Neuronal stem cell (in vitro differentiated cells): ENCODE measurements at regions not wholly inside any gene's neighbourhood (a gene's known extent, or its start where the extent isn't known, plus 50 kb on each side); places are given as distances from the start of the nearest gene placed in this dataset.

ENCODE experiments used
- DNase-seq: peaks from one replicate; pipeline ENCODE4 v3.0.0-alpha.2; 2013; ENCODE audit warnings: low spot score
- H2AFZ ChIP-seq: one replicate; pipeline ENCODE4 v1.6.1; 2013; ENCODE audit warnings: mild to moderate bottlenecking, low read length, inconsistent platforms
- H2AK5ac ChIP-seq: 2 replicates; pipeline ENCODE4 v1.6.1; 2013; ENCODE audit warnings: low read depth, mild to moderate bottlenecking, inconsistent platforms, low read length, moderate library complexity, mixed read lengths
- H2BK120ac ChIP-seq: 2 replicates; pipeline ENCODE4 v1.6.1; 2013; ENCODE audit warnings: low read depth, mild to moderate bottlenecking, inconsistent platforms, low read length, moderate library complexity, mixed read lengths
- H2BK12ac ChIP-seq: one replicate; pipeline ENCODE4 v1.6.1; 2013; ENCODE audit warnings: low read length, inconsistent platforms
- H2BK15ac ChIP-seq: 2 replicates; pipeline ENCODE4 v1.6.1; 2013; ENCODE audit warnings: mild to moderate bottlenecking, low read length, inconsistent platforms, mixed read lengths
- H2BK5ac ChIP-seq: one replicate; pipeline ENCODE4 v1.6.1; 2013; ENCODE audit warnings: inconsistent platforms, mild to moderate bottlenecking, low read length, moderate library complexity
- H3K14ac ChIP-seq: one replicate; pipeline ENCODE4 v1.6.1; 2013; ENCODE audit warnings: low read length, inconsistent platforms
- H3K18ac ChIP-seq: 2 replicates; pipeline ENCODE4 v1.6.1; 2013; ENCODE audit warnings: low read length, inconsistent platforms
- H3K23ac ChIP-seq: 2 replicates; pipeline ENCODE4 v1.6.1; 2013; ENCODE audit warnings: low read depth, mild to moderate bottlenecking, mixed read lengths, low read length, inconsistent platforms; ENCODE audit not compliant: poor library complexity
- H3K27ac ChIP-seq: replicated peaks from 3 replicates; pipeline ENCODE4 v1.5.1; 2013; ENCODE audit warnings: low read length, inconsistent platforms
- H3K27me3 ChIP-seq, 3 experiments: 2 replicates each; pipeline ENCODE4 v1.6.1; 2013; ENCODE audit warnings: low read length in 3 of 3, mild to moderate bottlenecking in 2 of 3, inconsistent platforms in 1 of 3, low read depth in 1 of 3, mixed read lengths in 1 of 3, moderate library complexity in 1 of 3; ENCODE audit not compliant: control insufficient read depth in 3 of 3, insufficient read depth in 3 of 3
- H3K36me3 ChIP-seq, 2 donors: replicated peaks in 1 of 2; 2 replicates each; pipeline ENCODE4 v1.6.1; 2013; ENCODE audit warnings: low read length in 2 of 2; ENCODE audit not compliant: control insufficient read depth in 2 of 2, insufficient read depth in 2 of 2
- H3K4ac ChIP-seq: 2 replicates; pipeline ENCODE4 v1.6.1; 2013; ENCODE audit warnings: inconsistent platforms, mild to moderate bottlenecking, low read length, moderate library complexity
- H3K4me1 ChIP-seq, 2 donors: 1 replicate in 1 of 2; 2 replicates in 1 of 2; pipeline ENCODE4 v1.6.1; 2013; ENCODE audit warnings: low read length in 2 of 2, low read depth in 1 of 2; ENCODE audit not compliant: control insufficient read depth in 2 of 2, insufficient read depth in 1 of 2
- H3K4me2 ChIP-seq: one replicate; pipeline ENCODE4 v1.6.1; 2013; ENCODE audit warnings: mild to moderate bottlenecking, low read length, inconsistent platforms; ENCODE audit not compliant: insufficient read depth, poor library complexity, severe bottlenecking
- H3K4me3 ChIP-seq, 2 donors: 2 replicates each; pipeline ENCODE4 v1.5.1; 2013; ENCODE audit warnings: low read length in 2 of 2, mild to moderate bottlenecking in 2 of 2, inconsistent platforms in 1 of 2, moderate library complexity in 1 of 2
- H3K79me1 ChIP-seq: one replicate; pipeline ENCODE4 v1.6.1; 2013; ENCODE audit warnings: low read depth, mild to moderate bottlenecking, inconsistent platforms, low read length, moderate library complexity
- H3K9ac ChIP-seq: one replicate; pipeline ENCODE4 v1.6.1; 2013; ENCODE audit warnings: mild to moderate bottlenecking, low read depth, low read length, inconsistent platforms; ENCODE audit not compliant: poor library complexity
- H3K9me3 ChIP-seq, 2 donors: replicated peaks in 1 of 2; 2 replicates each; pipeline versions ENCODE3 to v1.6.1; 2013; ENCODE audit warnings: low read length in 2 of 2, mild to moderate bottlenecking in 2 of 2, inconsistent platforms in 1 of 2, low read depth in 1 of 2, mixed read lengths in 1 of 2, moderate library complexity in 1 of 2; ENCODE audit not compliant: control insufficient read depth in 2 of 2, insufficient read depth in 1 of 2
- H4K8ac ChIP-seq: one replicate; pipeline ENCODE4 v1.6.1; 2013; ENCODE audit warnings: low read depth, mild to moderate bottlenecking, inconsistent platforms, low read length, moderate library complexity
- H4K91ac ChIP-seq: one replicate; pipeline ENCODE4 v1.6.1; 2013; ENCODE audit warnings: low read length, low read depth, mild to moderate bottlenecking, inconsistent platforms; ENCODE audit not compliant: poor library complexity
- WGBS, 2 donors: extraction: QIAGEN DNeasy Blood & Tissue Kit; methylation state at CpG; one replicate each; pipeline ENCODE4 v1.1.7; 2013; ENCODE audit warnings: missing lambda C conversion rate in 2 of 2, mixed read lengths in 1 of 2; ENCODE audit not compliant: insufficient read length in 2 of 2, insufficient replicate concordance in 1 of 2; ENCODE audit errors: extremely low coverage in 2 of 2; 5-methylcytosine and 5-hydroxymethylcytosine counted together

DNA sequence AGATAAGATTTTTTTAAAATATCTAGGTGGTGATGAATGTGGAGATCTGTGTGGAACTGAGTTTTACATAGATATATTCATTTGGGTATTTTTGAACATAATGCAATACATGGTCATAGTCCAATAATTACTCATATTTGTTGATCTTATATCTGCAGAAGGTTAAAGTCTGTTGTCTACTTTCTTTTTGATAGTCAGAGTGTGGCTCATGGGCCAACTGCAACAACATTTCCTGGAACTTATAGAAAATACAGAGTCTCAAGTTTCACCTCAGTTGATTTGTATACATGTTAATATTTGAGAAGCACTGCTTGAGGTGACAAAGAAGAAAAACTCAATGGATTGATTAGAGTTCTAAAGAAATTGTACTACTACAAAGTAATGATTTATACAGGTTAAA, 408.4 kb downstream of the ARAP2 start:
- Histone ChIP-seq H2BK5ac (no peak overlapping the region), H3K9me3 (no peaks in the 10 kb centered on the region), H3K27me3 (no peaks in the 10 kb centered on the region), H2BK15ac (no peak overlapping the region), H3K4me3 (no peak overlapping the region), H2BK12ac (no peak overlapping the region), H4K91ac (no peak overlapping the region), H3K23ac (no peak overlapping the region), H2AK5ac (no peak overlapping the region), H3K4ac (no peak overlapping the region), H3K4me2 (no peak overlapping the region), H3K18ac (no peak overlapping the region), H3K14ac (no peak overlapping the region), H3K4me1 (no peaks in the 10 kb centered on the region), H4K8ac (no peak overlapping the region), H2AFZ (no peak overlapping the region), H3K79me1 (no peaks in the 10 kb centered on the region), H2BK120ac (no peak overlapping the region), H3K36me3 (no peaks in the 10 kb centered on the region), H3K27ac (no peak overlapping the region), H3K9ac (no peak overlapping the region)
- DNase-seq: no peak

DNA sequence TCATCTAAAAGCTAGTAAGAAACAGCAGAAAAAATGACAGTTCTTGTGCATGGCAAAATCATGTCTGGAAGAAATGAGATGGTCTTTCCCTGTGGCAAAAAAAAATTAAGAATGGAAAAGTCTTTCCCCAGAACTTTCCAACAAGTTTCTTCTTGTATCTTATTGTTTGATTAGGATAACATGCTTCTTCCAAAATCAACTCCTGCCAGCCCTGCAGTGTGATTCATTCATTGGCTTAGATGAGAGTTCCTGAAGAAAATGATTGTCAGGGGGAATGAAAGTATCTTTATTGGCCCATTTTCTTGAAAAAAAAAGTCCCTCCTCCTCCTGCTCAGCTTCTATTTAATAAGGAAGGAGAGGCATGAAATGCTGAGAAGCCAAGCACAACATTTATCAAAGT, 407.7 kb downstream of the ARAP2 start:
- Histone ChIP-seq H3K36me3 (no peaks in the 10 kb centered on the region), H3K79me1 (no peaks in the 10 kb centered on the region), H3K27ac (no peak overlapping the region), H2BK5ac (no peak overlapping the region), H3K27me3 (no peaks in the 10 kb centered on the region), H3K4me2 (no peak overlapping the region), H4K8ac (no peak overlapping the region), H2AFZ (peak overlapping the region; percentile 11), H3K9me3 (no peaks in the 10 kb centered on the region), H3K23ac (no peak overlapping the region), H2BK12ac (no peak overlapping the region), H3K9ac (no peak overlapping the region), H3K18ac (no peak overlapping the region), H3K4me3 (no peak overlapping the region), H2BK120ac (no peak overlapping the region), H3K4me1 (no peaks in the 10 kb centered on the region), H2BK15ac (no peak overlapping the region), H4K91ac (no peak overlapping the region), H2AK5ac (no peak overlapping the region), H3K4ac (no peak overlapping the region), H3K14ac (no peak overlapping the region)
- no peak for DNase-seq

DNA sequence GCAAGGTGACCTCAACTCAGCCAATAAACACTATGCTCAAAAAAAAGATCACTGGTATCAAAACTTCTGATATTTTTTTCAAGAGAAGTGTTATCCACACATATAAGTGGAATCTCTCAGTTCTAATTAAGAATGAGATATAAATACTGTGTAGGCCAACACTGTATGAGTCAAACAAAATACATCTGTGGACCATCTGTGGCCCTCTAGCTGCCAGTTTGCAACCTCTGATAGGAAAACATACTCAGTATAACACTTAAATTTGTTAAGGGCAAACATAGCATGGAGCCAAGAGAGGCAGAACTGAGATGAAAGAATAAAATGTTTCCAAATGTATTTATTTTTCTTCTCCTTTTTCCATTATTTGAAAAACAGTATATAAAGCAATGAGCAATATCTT, 377.3 kb downstream of the ARAP2 start:
- H3K4me3 ChIP-seq: no peak overlapping the region
- no peak overlapping the region for H2BK12ac ChIP-seq
- H3K27me3 ChIP-seq: no peaks in the 10 kb centered on the region
- H3K4me1 ChIP-seq: no peaks in the 10 kb centered on the region
- no peak overlapping the region for H3K18ac ChIP-seq
- H3K4ac ChIP-seq: no peak overlapping the region
- H3K27ac ChIP-seq: no peak overlapping the region
- no peak for DNase-seq
- no peak overlapping the region for H3K23ac ChIP-seq
- H3K14ac ChIP-seq: no peak overlapping the region
- H2AK5ac ChIP-seq: no peak overlapping the region
- no peak overlapping the region for H4K91ac ChIP-seq
- H3K9ac ChIP-seq: no peak overlapping the region
- H3K4me2 ChIP-seq: no peak overlapping the region
- peaks cover 0 to 4% of the 10 kb centered on the region in 2 donors for H3K9me3 ChIP-seq
- H2BK15ac ChIP-seq: no peak overlapping the region
- no peak overlapping the region for H4K8ac ChIP-seq
- no peak overlapping the region for H2BK5ac ChIP-seq
- peaks cover 1% of the 10 kb centered on the region for H3K79me1 ChIP-seq
- no peak overlapping the region for H2BK120ac ChIP-seq
- no peak overlapping the region for H2AFZ ChIP-seq
- H3K36me3 ChIP-seq: no peaks in the 10 kb centered on the region

DNA sequence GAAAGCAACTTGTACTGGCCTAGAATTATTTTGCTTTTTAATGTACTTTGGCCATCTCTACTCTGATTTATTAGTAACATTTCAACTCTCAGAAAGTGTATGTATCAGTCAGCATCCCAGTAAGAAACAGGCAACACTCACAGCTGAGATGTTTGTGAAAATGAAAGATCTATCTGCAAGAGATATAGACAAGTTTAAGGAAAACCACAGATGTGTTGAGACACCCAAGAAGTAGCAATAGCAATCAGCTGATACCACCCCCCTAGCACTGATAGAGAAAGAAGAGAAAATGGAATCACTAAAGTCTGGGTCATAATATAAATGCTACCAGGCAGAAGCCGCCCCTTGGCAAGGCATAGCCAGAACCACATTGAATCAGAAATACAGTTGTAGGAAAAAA, 372.0 kb downstream of the ARAP2 start:
- WGBS, 2 donors: no CpG with 5 or more reads among the region's 1 CpG
- DNase-seq: no peak
- H4K8ac ChIP-seq: no peak overlapping the region

More for the DNA sequence above, 372.0 kb downstream of the ARAP2 start:
- no peaks in the 10 kb centered on the region for H3K79me1 ChIP-seq
- H2BK15ac ChIP-seq: no peak overlapping the region
- H2BK5ac ChIP-seq: no peak overlapping the region
- H3K4me1 ChIP-seq: no peaks in the 10 kb centered on the region
- H2BK120ac ChIP-seq: no peak overlapping the region
- H2AK5ac ChIP-seq: no peak overlapping the region
- no peak overlapping the region for H3K27ac ChIP-seq
- H2AFZ ChIP-seq: no peak overlapping the region
- no peak overlapping the region for H3K18ac ChIP-seq
- H3K9me3 ChIP-seq: no peaks in the 10 kb centered on the region
- no peaks in the 10 kb centered on the region for H3K36me3 ChIP-seq
- H2BK12ac ChIP-seq: no peak overlapping the region
- no peak overlapping the region for H3K23ac ChIP-seq
- no peak overlapping the region for H3K4ac ChIP-seq
- H3K4me3 ChIP-seq: no peak overlapping the region
- no peaks in the 10 kb centered on the region for H3K27me3 ChIP-seq
- H3K4me2 ChIP-seq: no peak overlapping the region
- no peak overlapping the region for H3K14ac ChIP-seq
- H4K91ac ChIP-seq: no peak overlapping the region
- H3K9ac ChIP-seq: no peak overlapping the region
